ENCODE measurements at regions not wholly inside any gene's neighbourhood (a gene's known extent, or its start where the extent isn't known, plus 50 kb on each side); places are given as distances from the start of the nearest gene placed in this dataset.

GRCh38 chr1:240031414-240031813 lies 60.3 kb upstream of the FMN2 start:
- no peak for TF ChIP-seq POLR2A (IDR thresholded peaks at IDR 0.05)
- TF ChIP-seq, protein P1, sequence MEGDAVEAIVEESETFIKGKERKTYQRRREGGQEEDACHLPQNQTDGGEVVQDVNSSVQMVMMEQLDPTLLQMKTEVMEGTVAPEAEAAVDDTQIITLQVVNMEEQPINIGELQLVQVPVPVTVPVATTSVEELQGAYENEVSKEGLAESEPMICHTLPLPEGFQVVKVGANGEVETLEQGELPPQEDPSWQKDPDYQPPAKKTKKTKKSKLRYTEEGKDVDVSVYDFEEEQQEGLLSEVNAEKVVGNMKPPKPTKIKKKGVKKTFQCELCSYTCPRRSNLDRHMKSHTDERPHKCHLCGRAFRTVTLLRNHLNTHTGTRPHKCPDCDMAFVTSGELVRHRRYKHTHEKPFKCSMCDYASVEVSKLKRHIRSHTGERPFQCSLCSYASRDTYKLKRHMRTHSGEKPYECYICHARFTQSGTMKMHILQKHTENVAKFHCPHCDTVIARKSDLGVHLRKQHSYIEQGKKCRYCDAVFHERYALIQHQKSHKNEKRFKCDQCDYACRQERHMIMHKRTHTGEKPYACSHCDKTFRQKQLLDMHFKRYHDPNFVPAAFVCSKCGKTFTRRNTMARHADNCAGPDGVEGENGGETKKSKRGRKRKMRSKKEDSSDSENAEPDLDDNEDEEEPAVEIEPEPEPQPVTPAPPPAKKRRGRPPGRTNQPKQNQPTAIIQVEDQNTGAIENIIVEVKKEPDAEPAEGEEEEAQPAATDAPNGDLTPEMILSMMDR (IDR thresholded peaks at IDR 0.05), result no peak
